Liver (tissue), 8 donors: ENCODE measurements at regions not wholly inside any gene's neighbourhood (a gene's known extent, or its start where the extent isn't known, plus 50 kb on each side); places are given as distances from the start of the nearest gene placed in this dataset.

Source experiments
- DNase-seq: peaks from one replicate; pipeline ENCODE4 v3.0.0-alpha.2; 2017; ENCODE audit warnings: low spot score
- H3K27ac ChIP-seq, 2 donors: one replicate each; pipeline ENCODE4 v1.7.0; 2013; ENCODE audit warnings: inconsistent platforms in 2 of 2, low read length in 2 of 2, control low read depth in 1 of 2, low read depth in 1 of 2, mild to moderate bottlenecking in 1 of 2
- H3K27me3 ChIP-seq, 4 donors: one replicate each; pipeline versions ENCODE4 v1.6.1 to v1.7.0; 2013; ENCODE audit warnings: low read length in 3 of 4, inconsistent platforms in 1 of 4, mild to moderate bottlenecking in 1 of 4, moderate library complexity in 1 of 4; ENCODE audit not compliant: control insufficient read depth in 4 of 4, insufficient read depth in 4 of 4
- H3K36me3 ChIP-seq, 4 donors: one replicate each; pipeline versions ENCODE4 v1.6.1 to v1.7.0; 2013; ENCODE audit warnings: low read length in 3 of 4, mild to moderate bottlenecking in 3 of 4, low read depth in 1 of 4, moderate library complexity in 1 of 4; ENCODE audit not compliant: control insufficient read depth in 4 of 4, insufficient read depth in 3 of 4
- H3K4me1 ChIP-seq, 4 donors: one replicate each; pipeline versions ENCODE4 v1.6.1 to v1.7.0; 2013; ENCODE audit warnings: low read length in 3 of 4, mild to moderate bottlenecking in 3 of 4, moderate library complexity in 1 of 4; ENCODE audit not compliant: control insufficient read depth in 4 of 4, insufficient read depth in 4 of 4
- H3K4me3 ChIP-seq, 3 donors: one replicate each; pipeline versions ENCODE4 v1.6.1 to v1.7.0; 2013; ENCODE audit warnings: low read length in 3 of 3, control low read depth in 1 of 3, low read depth in 1 of 3, mild to moderate bottlenecking in 1 of 3
- H3K9ac ChIP-seq, 2 donors: one replicate each; pipeline ENCODE4 v1.7.0; 2013; ENCODE audit warnings: low read length in 2 of 2, mild to moderate bottlenecking in 2 of 2, moderate library complexity in 2 of 2, control low read depth in 1 of 2, low read depth in 1 of 2
- H3K9me3 ChIP-seq, 4 donors: one replicate each; pipeline versions ENCODE4 v1.6.1 to v1.7.0; 2013; ENCODE audit warnings: low read length in 3 of 4; ENCODE audit not compliant: control insufficient read depth in 4 of 4
- EGR1 ChIP-seq, 2 donors: IDR thresholded peaks; 2 replicates each; pipeline ENCODE4 v1.6.1; 2016 to 2018; ENCODE audit warnings: antibody characterized with exemption in 2 of 2, low read depth in 2 of 2
- FOXA2 ChIP-seq: IDR thresholded peaks from 2 replicates; pipeline ENCODE4 v1.6.1; 2016; ENCODE audit warnings: antibody characterized with exemption
- GABPA ChIP-seq, 2 donors: IDR thresholded peaks in 1 of 2; conservative IDR thresholded peaks in 1 of 2; 2 replicates each; pipeline ENCODE4 v1.6.1; 2016; ENCODE audit warnings: antibody characterized with exemption in 2 of 2, mild to moderate bottlenecking in 1 of 2, moderate library complexity in 1 of 2
- HNF4A ChIP-seq, 2 donors: conservative IDR thresholded peaks; 2 replicates each; pipeline ENCODE4 v1.6.1; 2016; ENCODE audit warnings: antibody characterized with exemption in 2 of 2, mild to moderate bottlenecking in 2 of 2
- HNF4G ChIP-seq: IDR thresholded peaks from 2 replicates; pipeline ENCODE4 v1.6.1; 2016; ENCODE audit warnings: antibody characterized with exemption
- MAX ChIP-seq: IDR thresholded peaks from 2 replicates; pipeline ENCODE4 v1.6.1; 2016; ENCODE audit warnings: antibody characterized with exemption
- NR2F2 ChIP-seq: IDR thresholded peaks from 2 replicates; pipeline ENCODE4 v1.6.1; 2016; ENCODE audit warnings: antibody characterized with exemption
- RAD21 ChIP-seq, 2 donors: IDR thresholded peaks; 2 replicates each; pipeline ENCODE4 v1.6.1; 2016; ENCODE audit warnings: antibody characterized with exemption in 2 of 2, mild to moderate bottlenecking in 2 of 2
- RXRA ChIP-seq, 2 donors: IDR thresholded peaks; 2 replicates each; pipeline ENCODE4 v1.6.1; 2017 to 2018; ENCODE audit warnings: antibody characterized with exemption in 2 of 2, mild to moderate bottlenecking in 1 of 2
- SP1 ChIP-seq: IDR thresholded peaks from 2 replicates; pipeline ENCODE4 v1.6.1; 2018; ENCODE audit warnings: antibody characterized with exemption, mild to moderate bottlenecking
- TAF1 ChIP-seq: conservative IDR thresholded peaks from 2 replicates; pipeline ENCODE4 v1.6.1; 2016; ENCODE audit warnings: antibody characterized with exemption, mild to moderate bottlenecking
- YY1 ChIP-seq: IDR thresholded peaks from 2 replicates; pipeline ENCODE4 v1.6.1; 2016; ENCODE audit warnings: antibody characterized with exemption, mild to moderate bottlenecking
- WGBS: extraction: QIAGEN DNeasy Blood & Tissue Kit; methylation state at CpG from one replicate; pipeline ENCODE4 v1.1.7; 2013; 5-methylcytosine and 5-hydroxymethylcytosine counted together
- TF ChIP-seq, protein P1 (sequence below): IDR thresholded peaks from 2 replicates; pipeline ENCODE4 v1.6.1; 2016; ENCODE audit warnings: antibody characterized with exemption
- TF ChIP-seq, protein P2 (sequence below): IDR thresholded peaks from 2 replicates; pipeline ENCODE4 v1.6.1; 2016; ENCODE audit warnings: antibody characterized with exemption, mild to moderate bottlenecking
- TF ChIP-seq, protein P3 (sequence below): fragments of 150-350 bp; IDR thresholded peaks from 2 replicates; pipeline ENCODE4 v1.5.1; 2017; ENCODE audit warnings: improper control_type of control experiment, low read depth, low read length; ENCODE audit not compliant: missing input control
- TF ChIP-seq, protein P4 (sequence below): IDR thresholded peaks from 2 replicates; pipeline ENCODE4 v1.6.1; 2016; ENCODE audit warnings: antibody characterized with exemption
- donor health status: healthy.
- donor health status: healthy.
- donor health status: healthy.
- donor health status: healthy.
- donor health status: healthy.

- 57% methylated on average over 6 of the region's 6 CpGs for WGBS
- Histone ChIP-seq H3K36me3 (no peaks in the 10 kb centered on the region), H3K9ac (peak overlapping the region; percentile 10 to 24), H3K4me3 (no peak overlapping the region), H3K9me3 (no peaks in the 10 kb centered on the region), H3K27ac (peak overlapping the region; percentile 87 to 91), H3K4me1 (peaks cover 20 to 40% (median 33%) of the 10 kb centered on the region in 4 donors), H3K27me3 (no peaks in the 10 kb centered on the region)
- no peak for DNase-seq
- TF ChIP-seq RXRA (IDR thresholded peaks at IDR 0.05) = peak; percentile 76 to 86
- TF ChIP-seq SP1 = peak; percentile 61
- TF ChIP-seq EGR1 (IDR thresholded peaks at IDR 0.05; ENCODE audit: low read depth in 2 of 2) = peak in 1 of 2 donors; percentile 33
- TF ChIP-seq, protein P1, sequence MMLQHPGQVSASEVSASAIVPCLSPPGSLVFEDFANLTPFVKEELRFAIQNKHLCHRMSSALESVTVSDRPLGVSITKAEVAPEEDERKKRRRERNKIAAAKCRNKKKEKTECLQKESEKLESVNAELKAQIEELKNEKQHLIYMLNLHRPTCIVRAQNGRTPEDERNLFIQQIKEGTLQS = no peak
- peak; percentile 58 for TF ChIP-seq MAX
- TF ChIP-seq, protein P2, sequence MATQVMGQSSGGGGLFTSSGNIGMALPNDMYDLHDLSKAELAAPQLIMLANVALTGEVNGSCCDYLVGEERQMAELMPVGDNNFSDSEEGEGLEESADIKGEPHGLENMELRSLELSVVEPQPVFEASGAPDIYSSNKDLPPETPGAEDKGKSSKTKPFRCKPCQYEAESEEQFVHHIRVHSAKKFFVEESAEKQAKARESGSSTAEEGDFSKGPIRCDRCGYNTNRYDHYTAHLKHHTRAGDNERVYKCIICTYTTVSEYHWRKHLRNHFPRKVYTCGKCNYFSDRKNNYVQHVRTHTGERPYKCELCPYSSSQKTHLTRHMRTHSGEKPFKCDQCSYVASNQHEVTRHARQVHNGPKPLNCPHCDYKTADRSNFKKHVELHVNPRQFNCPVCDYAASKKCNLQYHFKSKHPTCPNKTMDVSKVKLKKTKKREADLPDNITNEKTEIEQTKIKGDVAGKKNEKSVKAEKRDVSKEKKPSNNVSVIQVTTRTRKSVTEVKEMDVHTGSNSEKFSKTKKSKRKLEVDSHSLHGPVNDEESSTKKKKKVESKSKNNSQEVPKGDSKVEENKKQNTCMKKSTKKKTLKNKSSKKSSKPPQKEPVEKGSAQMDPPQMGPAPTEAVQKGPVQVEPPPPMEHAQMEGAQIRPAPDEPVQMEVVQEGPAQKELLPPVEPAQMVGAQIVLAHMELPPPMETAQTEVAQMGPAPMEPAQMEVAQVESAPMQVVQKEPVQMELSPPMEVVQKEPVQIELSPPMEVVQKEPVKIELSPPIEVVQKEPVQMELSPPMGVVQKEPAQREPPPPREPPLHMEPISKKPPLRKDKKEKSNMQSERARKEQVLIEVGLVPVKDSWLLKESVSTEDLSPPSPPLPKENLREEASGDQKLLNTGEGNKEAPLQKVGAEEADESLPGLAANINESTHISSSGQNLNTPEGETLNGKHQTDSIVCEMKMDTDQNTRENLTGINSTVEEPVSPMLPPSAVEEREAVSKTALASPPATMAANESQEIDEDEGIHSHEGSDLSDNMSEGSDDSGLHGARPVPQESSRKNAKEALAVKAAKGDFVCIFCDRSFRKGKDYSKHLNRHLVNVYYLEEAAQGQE = peak; percentile 73
- TF ChIP-seq NR2F2 = no peak
- TF ChIP-seq HNF4A (conservative IDR thresholded peaks at IDR 0.05) = peak; percentile 75 to 89
- peak; percentile 87 for TF ChIP-seq YY1
- TF ChIP-seq FOXA2 = peak; percentile 17
- peak; percentile 14 to 47 for TF ChIP-seq RAD21 (IDR thresholded peaks at IDR 0.05)
- no peak for TF ChIP-seq HNF4G
Measured at GRCh38 chr1:9452516-9453140, 86.6 kb upstream of the SLC25A33 start.

- H3K4me1 ChIP-seq = peaks cover 20 to 40% (median 30%) of the 10 kb centered on the region in 4 donors
- H3K4me3 ChIP-seq = peak overlapping the region in 2 of 3 donors; percentile 10 to 28
- 94% methylated on average over 13 of the region's 13 CpGs for WGBS
- H3K9me3 ChIP-seq = no peaks in the 10 kb centered on the region
- H3K9ac ChIP-seq = no peak overlapping the region
- no peaks in the 10 kb centered on the region for H3K36me3 ChIP-seq
- no peak for DNase-seq
- no peak for TF ChIP-seq MAX
- TF ChIP-seq, protein P2 = no peak
- no peak for TF ChIP-seq RXRA (IDR thresholded peaks at IDR 0.05)
- TF ChIP-seq, protein P3, sequence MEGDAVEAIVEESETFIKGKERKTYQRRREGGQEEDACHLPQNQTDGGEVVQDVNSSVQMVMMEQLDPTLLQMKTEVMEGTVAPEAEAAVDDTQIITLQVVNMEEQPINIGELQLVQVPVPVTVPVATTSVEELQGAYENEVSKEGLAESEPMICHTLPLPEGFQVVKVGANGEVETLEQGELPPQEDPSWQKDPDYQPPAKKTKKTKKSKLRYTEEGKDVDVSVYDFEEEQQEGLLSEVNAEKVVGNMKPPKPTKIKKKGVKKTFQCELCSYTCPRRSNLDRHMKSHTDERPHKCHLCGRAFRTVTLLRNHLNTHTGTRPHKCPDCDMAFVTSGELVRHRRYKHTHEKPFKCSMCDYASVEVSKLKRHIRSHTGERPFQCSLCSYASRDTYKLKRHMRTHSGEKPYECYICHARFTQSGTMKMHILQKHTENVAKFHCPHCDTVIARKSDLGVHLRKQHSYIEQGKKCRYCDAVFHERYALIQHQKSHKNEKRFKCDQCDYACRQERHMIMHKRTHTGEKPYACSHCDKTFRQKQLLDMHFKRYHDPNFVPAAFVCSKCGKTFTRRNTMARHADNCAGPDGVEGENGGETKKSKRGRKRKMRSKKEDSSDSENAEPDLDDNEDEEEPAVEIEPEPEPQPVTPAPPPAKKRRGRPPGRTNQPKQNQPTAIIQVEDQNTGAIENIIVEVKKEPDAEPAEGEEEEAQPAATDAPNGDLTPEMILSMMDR = no peak
- no peak for TF ChIP-seq NR2F2
- no peak for TF ChIP-seq FOXA2
- TF ChIP-seq EGR1 (IDR thresholded peaks at IDR 0.05; ENCODE audit: low read depth in 2 of 2) = no peak
- no peak for TF ChIP-seq TAF1
- TF ChIP-seq, protein P4, sequence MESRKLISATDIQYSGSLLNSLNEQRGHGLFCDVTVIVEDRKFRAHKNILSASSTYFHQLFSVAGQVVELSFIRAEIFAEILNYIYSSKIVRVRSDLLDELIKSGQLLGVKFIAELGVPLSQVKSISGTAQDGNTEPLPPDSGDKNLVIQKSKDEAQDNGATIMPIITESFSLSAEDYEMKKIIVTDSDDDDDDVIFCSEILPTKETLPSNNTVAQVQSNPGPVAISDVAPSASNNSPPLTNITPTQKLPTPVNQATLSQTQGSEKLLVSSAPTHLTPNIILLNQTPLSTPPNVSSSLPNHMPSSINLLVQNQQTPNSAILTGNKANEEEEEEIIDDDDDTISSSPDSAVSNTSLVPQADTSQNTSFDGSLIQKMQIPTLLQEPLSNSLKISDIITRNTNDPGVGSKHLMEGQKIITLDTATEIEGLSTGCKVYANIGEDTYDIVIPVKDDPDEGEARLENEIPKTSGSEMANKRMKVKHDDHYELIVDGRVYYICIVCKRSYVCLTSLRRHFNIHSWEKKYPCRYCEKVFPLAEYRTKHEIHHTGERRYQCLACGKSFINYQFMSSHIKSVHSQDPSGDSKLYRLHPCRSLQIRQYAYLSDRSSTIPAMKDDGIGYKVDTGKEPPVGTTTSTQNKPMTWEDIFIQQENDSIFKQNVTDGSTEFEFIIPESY = no peak
- no peak for TF ChIP-seq HNF4G
- TF ChIP-seq SP1 = no peak
- TF ChIP-seq GABPA (IDR thresholded peaks at IDR 0.05 in 1 of 2, conservative IDR thresholded peaks at IDR 0.05 in 1 of 2) = no peak
- H3K27me3 ChIP-seq = no peaks in the 10 kb centered on the region
- H3K27ac ChIP-seq = peak overlapping the region; percentile 87 to 91
Measured at GRCh38 chr1:9453375-9453774, 85.9 kb upstream of the SLC25A33 start.
